ENCODE measurements at regions not wholly inside any gene's neighbourhood (a gene's known extent, or its start where the extent isn't known, plus 50 kb on each side); places are given as distances from the start of the nearest gene placed in this dataset.

DNA sequence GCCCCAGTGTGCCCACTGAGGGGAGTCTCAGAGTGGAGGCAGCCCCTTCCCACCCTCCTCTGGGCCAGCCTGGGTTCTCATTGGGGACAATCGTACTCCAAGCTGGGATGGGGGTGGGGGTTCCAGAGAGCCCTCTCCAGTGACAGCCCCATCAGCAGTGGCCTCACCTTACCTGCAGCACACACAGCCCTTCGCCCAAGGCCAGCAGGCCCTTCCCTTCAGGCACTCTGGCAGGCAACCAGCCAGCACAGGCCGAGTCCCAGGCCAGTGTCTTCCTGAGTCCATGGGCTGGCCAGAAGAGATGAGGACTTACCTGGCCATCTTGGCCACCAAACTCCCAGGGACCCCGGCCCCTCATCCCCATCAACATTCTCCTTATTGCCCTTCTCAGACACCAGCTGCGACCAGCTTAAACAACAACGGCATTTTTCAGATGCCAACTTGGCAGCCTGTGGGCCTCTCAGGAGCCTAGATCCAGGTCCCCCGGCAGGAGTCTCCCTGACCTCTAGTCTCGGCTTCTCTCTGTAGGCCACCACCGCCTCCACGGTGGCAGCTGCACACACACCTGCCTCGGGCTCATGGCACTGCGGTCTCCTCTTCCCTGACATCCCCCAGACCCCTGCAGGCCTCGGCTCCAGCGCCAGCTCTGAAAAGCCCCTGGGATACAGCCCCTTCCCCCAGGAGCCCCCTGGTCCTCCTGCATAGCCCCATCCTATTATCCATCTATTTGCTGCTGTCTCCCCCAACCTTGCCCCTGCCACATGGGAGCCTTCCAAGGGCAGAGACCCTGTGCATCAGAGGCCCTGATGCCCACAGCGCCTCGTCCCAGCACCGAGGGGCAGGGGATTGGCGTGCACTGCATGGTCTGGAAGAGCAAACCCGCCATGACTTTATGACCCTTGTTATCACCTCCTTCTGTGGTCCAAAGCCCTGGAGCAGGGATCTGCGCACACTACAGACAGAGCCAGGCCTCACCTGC lies 111.2 kb upstream of the FGF3 start:
- no peak overlapping the region for H3K27ac ChIP-seq (ENCODE audit: low read length)
- H3K4me1 ChIP-seq (ENCODE audit: control insufficient read depth in 1 of 2, insufficient read depth in 2 of 2, low read length in 2 of 2): peaks cover 0 to 10% of the 10 kb centered on the region in 2 donors
- peaks cover 7% of the 10 kb centered on the region for H3K27me3 ChIP-seq (ENCODE audit: low read depth, low read length)
- H3K36me3 ChIP-seq (ENCODE audit: control insufficient read depth in 1 of 2, insufficient read depth in 2 of 2, low read length in 2 of 2): no peaks in the 10 kb centered on the region
- H3K9me3 ChIP-seq (ENCODE audit: control insufficient read depth in 1 of 2, low read length in 2 of 2): no peaks in the 10 kb centered on the region
- H3K4me3 ChIP-seq (ENCODE audit: low read depth in 1 of 2, low read length in 2 of 2): no peak overlapping the region

GRCh38 chr11:69931060-69931910 lies 112.1 kb upstream of the FGF3 start:
- Histone ChIP-seq H3K27me3 (ENCODE audit: low read depth, low read length) (peaks cover under 1% of the 10 kb centered on the region), H3K27ac (ENCODE audit: low read length) (no peak overlapping the region), H3K4me1 (ENCODE audit: control insufficient read depth in 1 of 2, insufficient read depth in 2 of 2, low read length in 2 of 2) (peaks cover 0 to under 1% of the 10 kb centered on the region in 2 donors), H3K4me3 (ENCODE audit: low read depth in 1 of 2, low read length in 2 of 2) (no peak overlapping the region), H3K36me3 (ENCODE audit: control insufficient read depth in 1 of 2, insufficient read depth in 2 of 2, low read length in 2 of 2) (no peaks in the 10 kb centered on the region), H3K9me3 (ENCODE audit: control insufficient read depth in 1 of 2, low read length in 2 of 2) (no peaks in the 10 kb centered on the region)

DNA sequence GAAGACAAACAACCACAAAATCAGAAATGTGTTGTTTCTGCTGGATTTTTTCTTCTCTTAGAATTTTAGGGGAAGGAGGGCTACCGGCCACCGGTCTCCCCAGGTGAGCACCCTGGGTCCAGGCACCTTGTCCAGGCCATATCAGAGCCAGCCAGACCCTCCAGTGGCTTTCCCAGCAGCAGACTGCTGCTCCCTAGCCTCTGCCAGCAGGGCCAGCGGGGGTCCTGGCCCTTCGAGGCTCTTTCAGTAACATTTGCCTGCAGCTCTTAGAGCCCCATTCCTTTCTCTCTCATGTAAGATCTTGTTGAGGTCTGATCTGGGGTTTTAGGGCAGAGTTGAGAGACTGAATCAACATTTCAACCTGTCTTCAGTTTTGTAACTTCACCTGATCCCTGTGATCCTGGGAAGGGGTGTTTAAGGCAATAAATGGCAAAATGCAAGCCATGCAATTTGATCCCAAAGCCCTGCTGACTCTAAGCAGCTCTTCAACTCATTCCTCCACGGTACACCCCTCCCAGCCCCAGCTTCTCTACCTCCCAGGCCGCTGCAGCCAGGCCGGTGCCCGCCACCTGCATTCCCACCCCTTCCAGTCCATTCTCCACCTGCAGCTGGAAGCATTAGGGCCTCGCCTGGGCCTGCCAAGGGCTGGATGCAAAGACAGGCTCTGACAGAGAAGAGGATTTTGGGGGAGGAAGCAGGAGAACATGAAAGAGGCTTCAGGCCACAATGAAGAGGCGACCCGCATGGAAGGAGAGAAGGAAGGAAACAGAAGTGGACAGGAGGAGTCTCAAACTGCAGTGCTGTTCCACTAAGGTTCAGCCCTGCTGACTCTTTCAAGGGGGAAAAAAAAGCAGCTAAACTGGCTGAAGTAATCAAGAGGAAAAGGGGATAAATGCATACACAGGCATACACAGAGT lies 113.0 kb upstream of the FGF3 start:
- H3K4me1 ChIP-seq (ENCODE audit: control insufficient read depth in 1 of 2, insufficient read depth in 2 of 2, low read length in 2 of 2): no peaks in the 10 kb centered on the region
- H3K36me3 ChIP-seq (ENCODE audit: control insufficient read depth in 1 of 2, insufficient read depth in 2 of 2, low read length in 2 of 2): no peaks in the 10 kb centered on the region
- H3K27me3 ChIP-seq (ENCODE audit: low read depth, low read length): no peaks in the 10 kb centered on the region
- H3K4me3 ChIP-seq (ENCODE audit: low read depth in 1 of 2, low read length in 2 of 2): no peak overlapping the region
- H3K27ac ChIP-seq (ENCODE audit: low read length): no peak overlapping the region
- no peaks in the 10 kb centered on the region for H3K9me3 ChIP-seq (ENCODE audit: control insufficient read depth in 1 of 2, low read length in 2 of 2)

GRCh38 chr11:69934861-69935494 lies 115.8 kb upstream of the FGF3 start:
- no peaks in the 10 kb centered on the region for H3K27me3 ChIP-seq (ENCODE audit: low read depth, low read length)
- no peaks in the 10 kb centered on the region for H3K9me3 ChIP-seq (ENCODE audit: control insufficient read depth in 1 of 2, low read length in 2 of 2)
- H3K36me3 ChIP-seq (ENCODE audit: control insufficient read depth in 1 of 2, insufficient read depth in 2 of 2, low read length in 2 of 2): no peaks in the 10 kb centered on the region
- H3K4me1 ChIP-seq (ENCODE audit: control insufficient read depth in 1 of 2, insufficient read depth in 2 of 2, low read length in 2 of 2): peaks cover 0 to 3% of the 10 kb centered on the region in 2 donors
- no peak overlapping the region for H3K27ac ChIP-seq (ENCODE audit: low read length)
- no peak overlapping the region for H3K4me3 ChIP-seq (ENCODE audit: low read depth in 1 of 2, low read length in 2 of 2)

GRCh38 chr11:69935941-69936505 lies 116.8 kb upstream of the FGF3 start:
- Histone ChIP-seq H3K27ac (ENCODE audit: low read length) (no peak overlapping the region), H3K9me3 (ENCODE audit: control insufficient read depth in 1 of 2, low read length in 2 of 2) (no peaks in the 10 kb centered on the region), H3K27me3 (ENCODE audit: low read depth, low read length) (no peaks in the 10 kb centered on the region), H3K36me3 (ENCODE audit: control insufficient read depth in 1 of 2, insufficient read depth in 2 of 2, low read length in 2 of 2) (no peaks in the 10 kb centered on the region), H3K4me3 (ENCODE audit: low read depth in 1 of 2, low read length in 2 of 2) (no peak overlapping the region), H3K4me1 (ENCODE audit: control insufficient read depth in 1 of 2, insufficient read depth in 2 of 2, low read length in 2 of 2) (peaks cover 0 to 4% of the 10 kb centered on the region in 2 donors)

DNA sequence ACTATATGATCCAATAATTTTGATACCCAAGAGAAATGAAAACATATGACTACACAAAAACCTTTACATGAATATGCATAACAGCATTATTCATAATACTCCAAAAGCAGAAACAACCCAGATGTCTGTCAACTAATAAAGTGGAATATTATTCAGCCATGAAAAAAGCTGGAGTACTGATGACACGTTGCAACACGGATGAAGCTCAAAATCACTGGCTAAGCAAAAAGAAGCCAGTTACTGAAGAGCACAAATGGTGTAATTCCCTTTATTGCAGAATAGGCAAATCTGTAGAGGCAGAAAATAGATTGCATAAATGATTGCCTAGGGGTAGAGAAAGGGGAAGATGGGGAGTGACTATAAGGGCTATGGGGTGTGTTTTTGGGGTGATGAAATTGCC lies 117.6 kb upstream of the FGF3 start:
- no peak overlapping the region for H3K4me3 ChIP-seq (ENCODE audit: low read depth in 1 of 2, low read length in 2 of 2)
- no peaks in the 10 kb centered on the region for H3K36me3 ChIP-seq (ENCODE audit: control insufficient read depth in 1 of 2, insufficient read depth in 2 of 2, low read length in 2 of 2)
- no peaks in the 10 kb centered on the region for H3K27me3 ChIP-seq (ENCODE audit: low read depth, low read length)
- H3K27ac ChIP-seq (ENCODE audit: low read length): no peak overlapping the region
- H3K4me1 ChIP-seq (ENCODE audit: control insufficient read depth in 1 of 2, insufficient read depth in 2 of 2, low read length in 2 of 2): peaks cover 0 to 4% of the 10 kb centered on the region in 2 donors
- H3K9me3 ChIP-seq (ENCODE audit: control insufficient read depth in 1 of 2, low read length in 2 of 2): no peaks in the 10 kb centered on the region

GRCh38 chr11:69938206-69938605 lies 119.0 kb upstream of the FGF3 start:
- H3K27me3 ChIP-seq (ENCODE audit: low read depth, low read length): no peaks in the 10 kb centered on the region
- H3K4me3 ChIP-seq (ENCODE audit: low read depth in 1 of 2, low read length in 2 of 2): no peak overlapping the region
- H3K4me1 ChIP-seq (ENCODE audit: control insufficient read depth in 1 of 2, insufficient read depth in 2 of 2, low read length in 2 of 2): peaks cover 0 to 4% of the 10 kb centered on the region in 2 donors
- H3K36me3 ChIP-seq (ENCODE audit: control insufficient read depth in 1 of 2, insufficient read depth in 2 of 2, low read length in 2 of 2): no peaks in the 10 kb centered on the region
- no peak overlapping the region for H3K27ac ChIP-seq (ENCODE audit: low read length)
- no peaks in the 10 kb centered on the region for H3K9me3 ChIP-seq (ENCODE audit: control insufficient read depth in 1 of 2, low read length in 2 of 2)

DNA sequence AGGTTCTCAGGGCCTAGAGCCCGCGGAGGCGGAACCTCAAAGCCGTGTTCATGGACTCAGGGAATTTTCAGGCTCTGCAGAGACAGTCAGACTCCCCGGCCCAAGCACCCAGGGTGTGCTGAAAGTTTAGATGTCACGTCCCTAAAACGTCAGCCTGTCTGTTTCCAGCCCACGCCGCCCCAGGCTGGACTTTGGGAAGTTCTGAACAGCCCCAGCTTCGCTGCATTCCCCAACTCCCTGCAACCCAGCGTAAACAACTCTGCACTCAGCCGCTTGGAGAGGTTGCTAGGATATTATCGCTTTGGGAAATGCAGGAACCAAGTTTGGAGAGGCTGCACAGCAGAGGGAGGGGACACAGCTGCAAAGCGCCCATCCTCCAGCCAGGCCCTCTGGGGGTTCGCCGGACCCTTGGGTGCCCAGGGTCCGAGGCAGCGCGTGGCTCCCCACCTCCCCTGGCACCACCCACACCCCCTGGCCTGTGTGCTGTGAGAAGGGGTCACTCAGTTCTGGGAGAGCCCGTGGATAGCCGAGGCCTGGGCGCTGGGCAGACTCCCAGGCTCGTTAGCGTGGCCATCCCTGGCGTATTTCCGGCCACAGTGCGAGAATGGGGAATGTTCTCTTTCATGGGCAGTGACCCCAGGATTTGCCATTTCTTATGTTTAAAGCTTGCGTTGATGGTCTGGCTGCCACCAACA lies 120.5 kb upstream of the FGF3 start:
- H3K27ac ChIP-seq (ENCODE audit: low read length): no peak overlapping the region
- H3K9me3 ChIP-seq (ENCODE audit: control insufficient read depth in 1 of 2, low read length in 2 of 2): no peaks in the 10 kb centered on the region
- no peak overlapping the region for H3K4me3 ChIP-seq (ENCODE audit: low read depth in 1 of 2, low read length in 2 of 2)
- H3K27me3 ChIP-seq (ENCODE audit: low read depth, low read length): no peaks in the 10 kb centered on the region
- H3K4me1 ChIP-seq (ENCODE audit: control insufficient read depth in 1 of 2, insufficient read depth in 2 of 2, low read length in 2 of 2): peaks cover 0 to 4% of the 10 kb centered on the region in 2 donors
- no peaks in the 10 kb centered on the region for H3K36me3 ChIP-seq (ENCODE audit: control insufficient read depth in 1 of 2, insufficient read depth in 2 of 2, low read length in 2 of 2)

- H3K4me3 ChIP-seq (ENCODE audit: low read depth in 1 of 2, low read length in 2 of 2): no peak overlapping the region
Measured at GRCh38 chr11:69940246-69940610, 121.0 kb upstream of the FGF3 start.

More at GRCh38 chr11:69940246-69940610, 121.0 kb upstream of the FGF3 start:
- Histone ChIP-seq H3K4me1 (ENCODE audit: control insufficient read depth in 1 of 2, insufficient read depth in 2 of 2, low read length in 2 of 2) (peaks cover 0 to 4% of the 10 kb centered on the region in 2 donors), H3K27ac (ENCODE audit: low read length) (no peak overlapping the region), H3K27me3 (ENCODE audit: low read depth, low read length) (no peaks in the 10 kb centered on the region), H3K9me3 (ENCODE audit: control insufficient read depth in 1 of 2, low read length in 2 of 2) (no peaks in the 10 kb centered on the region), H3K36me3 (ENCODE audit: control insufficient read depth in 1 of 2, insufficient read depth in 2 of 2, low read length in 2 of 2) (no peaks in the 10 kb centered on the region)

Measured in muscle layer of duodenum (tissue), 2 donors.